Testis (tissue), 2 donors: ENCODE measurements at regions not wholly inside any gene's neighbourhood (a gene's known extent, or its start where the extent isn't known, plus 50 kb on each side); places are given as distances from the start of the nearest gene placed in this dataset.

Experiments used
- DNase-seq: peaks from one replicate; pipeline ENCODE4 v3.0.0-alpha.2; 2019
- H3K27ac ChIP-seq, 2 donors: fragments of 200-600 bp; sonication (generic); one replicate each; pipeline ENCODE4 v1.5.1; 2019
- H3K27me3 ChIP-seq: fragments of 200-600 bp; sonication (generic); one replicate; pipeline ENCODE4 v1.5.1; 2019
- H3K36me3 ChIP-seq: fragments of 200-600 bp; sonication (generic); one replicate; pipeline ENCODE4 v1.5.1; 2017; ENCODE audit warnings: low read depth; ENCODE audit errors: missing control alignments
- H3K4me1 ChIP-seq: fragments of 200-600 bp; sonication (generic); one replicate; pipeline ENCODE4 v1.5.1; 2019
- H3K4me3 ChIP-seq, 2 donors: fragments of 200-600 bp; sonication (generic); one replicate each; pipeline ENCODE4 v1.5.1; 2017 to 2019
- H3K9me3 ChIP-seq: fragments of 200-600 bp; sonication (generic); one replicate; pipeline ENCODE4 v1.5.1; 2017
- CTCF ChIP-seq, 3 experiments: fragments of 450-650 bp in 2 of 3; fragments of 200-600 bp in 1 of 3; sonication (generic) in 1 of 3; IDR thresholded peaks; one replicate each; pipeline ENCODE4 v1.5.1; 2016 to 2019; ENCODE audit warnings: antibody characterized with exemption in 3 of 3, mild to moderate bottlenecking in 2 of 3, moderate library complexity in 1 of 3
- POLR2A ChIP-seq: fragments of 450-650 bp; IDR thresholded peaks from one replicate; pipeline ENCODE4 v1.6.1; 2017; ENCODE audit warnings: antibody characterized with exemption, mild to moderate bottlenecking, moderate library complexity
- WGBS, 2 donors: methylation state at CpG; one replicate each; pipeline ENCODE4 v1.1.5; 2018; 5-methylcytosine and 5-hydroxymethylcytosine counted together
- intact Hi-C: fragments of 100-400 bp; cut with DNase I; formaldehyde crosslinking; loops from one replicate; pipeline ENCODE4 v1.15.1; 2023; ENCODE audit warnings: low total_unique reads

GRCh38 chrX:39043838-39044550 lies 242.7 kb downstream of the MID1IP1 start:
- 58 to 67% methylated on average over 2 of the region's 2 CpGs for whole genome bisulfite sequencing, 2 donors
- Histone ChIP-seq H3K36me3 (no peaks in the 10 kb centered on the region), H3K9me3 (no peaks in the 10 kb centered on the region), H3K27ac (no peak overlapping the region), H3K27me3 (no peaks in the 10 kb centered on the region), H3K4me3 (no peak overlapping the region), H3K4me1 (no peaks in the 10 kb centered on the region)
- TF ChIP-seq CTCF (IDR thresholded peaks at IDR 0.05) = no peak
- no peak for TF ChIP-seq POLR2A
- intact Hi-C loops = no loop called here
- no peak for DNase-seq

DNA sequence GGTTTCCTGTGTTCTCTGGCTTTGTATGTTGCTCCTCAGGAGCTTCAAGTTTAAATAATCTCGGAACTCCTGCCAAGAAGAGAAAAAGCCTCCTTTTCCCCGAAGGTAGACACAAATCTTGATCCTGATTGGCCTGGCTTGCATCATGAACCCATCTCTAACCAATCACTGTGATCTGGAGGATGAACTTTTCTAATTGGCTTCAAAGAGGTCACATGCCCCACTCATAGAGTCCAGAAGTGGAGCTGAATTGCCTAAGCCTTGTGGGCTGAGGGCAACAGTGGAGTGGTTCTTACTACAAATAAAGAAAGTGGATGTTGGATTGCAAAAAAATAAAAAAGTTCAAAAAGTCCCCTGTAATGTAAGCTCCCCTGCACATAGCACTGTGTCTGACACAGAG lies 245.9 kb downstream of the MID1IP1 start:
- Histone ChIP-seq H3K4me1 (no peaks in the 10 kb centered on the region), H3K4me3 (no peak overlapping the region), H3K27ac (no peak overlapping the region), H3K36me3 (no peaks in the 10 kb centered on the region), H3K27me3 (no peaks in the 10 kb centered on the region), H3K9me3 (no peaks in the 10 kb centered on the region)
- DNase-seq = no peak
- WGBS, 2 donors = 72 to 95% methylated on average over 2 of the region's 2 CpGs
- intact Hi-C loops = no loop called here
- TF ChIP-seq POLR2A = no peak
- no peak for TF ChIP-seq CTCF (IDR thresholded peaks at IDR 0.05)

GRCh38 chrX:39049975-39050374 lies 248.7 kb downstream of the MID1IP1 start:
- TF ChIP-seq CTCF (IDR thresholded peaks at IDR 0.05) = no peak
- TF ChIP-seq POLR2A = no peak
- WGBS, 2 donors = 84 to 100% methylated on average over 2 of the region's 2 CpGs

GRCh38 chrX:39050427-39050826 lies 249.2 kb downstream of the MID1IP1 start:
- Histone ChIP-seq H3K27ac (no peak overlapping the region), H3K36me3 (no peaks in the 10 kb centered on the region), H3K27me3 (no peaks in the 10 kb centered on the region), H3K4me3 (no peak overlapping the region), H3K4me1 (no peaks in the 10 kb centered on the region), H3K9me3 (no peaks in the 10 kb centered on the region)
- TF ChIP-seq CTCF (IDR thresholded peaks at IDR 0.05) = no peak
- TF ChIP-seq POLR2A = no peak
- 80 to 85% methylated on average over 1 to 4 of the region's 4 CpGs for WGBS, 2 donors
- intact Hi-C loops = no loop called here
- no peak for DNase-seq

More at GRCh38 chrX:39049975-39050374, 248.7 kb downstream of the MID1IP1 start:
- H3K4me1 ChIP-seq = no peaks in the 10 kb centered on the region
- H3K4me3 ChIP-seq = no peak overlapping the region
- H3K27me3 ChIP-seq = no peaks in the 10 kb centered on the region
- intact Hi-C loops = no loop called here
- no peaks in the 10 kb centered on the region for H3K36me3 ChIP-seq
- DNase-seq = no peak
- H3K27ac ChIP-seq = no peak overlapping the region
- H3K9me3 ChIP-seq = no peaks in the 10 kb centered on the region

- WGBS, 2 donors = 85% methylated on average over 2 of the region's 2 CpGs; no CpG with 5 or more reads in 1 of the 2 donors
- Histone ChIP-seq H3K36me3 (no peaks in the 10 kb centered on the region), H3K27ac (no peak overlapping the region), H3K4me1 (no peaks in the 10 kb centered on the region), H3K27me3 (no peaks in the 10 kb centered on the region), H3K9me3 (no peaks in the 10 kb centered on the region), H3K4me3 (no peak overlapping the region)
- no peak for TF ChIP-seq POLR2A
- no peak for TF ChIP-seq CTCF (IDR thresholded peaks at IDR 0.05)
- DNase-seq = no peak
- intact Hi-C loops = no loop called here
Observed at GRCh38 chrX:39052751-39053150, 251.5 kb downstream of the MID1IP1 start.
